Nephron (organoid): ENCODE measurements at regions not wholly inside any gene's neighbourhood (a gene's known extent, or its start where the extent isn't known, plus 50 kb on each side); places are given as distances from the start of the nearest gene placed in this dataset.
"Not testable (repeated sequence)": the region's sequence is repeated elsewhere in the genome, so short reads cannot be mapped to it uniquely, and the experiment has no call there.

Source experiments
- H3K27ac Mint-ChIP-seq, 3 experiments: 2 replicates each; pipeline ENCODE4 v1.8.0; 2020; ENCODE audit warnings: mixed read lengths in 3 of 3, mild to moderate bottlenecking in 2 of 3, moderate library complexity in 1 of 3
- H3K27me3 Mint-ChIP-seq: 2 replicates; pipeline ENCODE4 v1.8.0; 2021; ENCODE audit warnings: low read depth, mild to moderate bottlenecking, moderate library complexity, mixed read lengths
- H3K36me3 Mint-ChIP-seq: 2 replicates; pipeline ENCODE4 v1.8.0; 2020; ENCODE audit warnings: low read depth, mixed read lengths
- H3K4me1 Mint-ChIP-seq: 2 replicates; pipeline ENCODE4 v1.8.0; 2020; ENCODE audit warnings: mixed read lengths
- H3K4me3 Mint-ChIP-seq, 3 experiments: 2 replicates each; pipeline ENCODE4 v1.8.0; 2020; ENCODE audit warnings: mild to moderate bottlenecking in 3 of 3, mixed read lengths in 3 of 3, moderate library complexity in 2 of 3
- H3K9me3 Mint-ChIP-seq: 2 replicates; pipeline ENCODE4 v1.8.0; 2020; ENCODE audit warnings: mixed read lengths
- TF ChIP-seq, protein P1 (sequence below), 3 experiments: fragments of 200-600 bp; sonication (generic); IDR thresholded peaks; one replicate each; pipeline ENCODE4 v1.5.0; 2021; ENCODE audit warnings: antibody characterized with exemption in 3 of 3; ENCODE audit not compliant: unreplicated experiment in 3 of 3

DNA sequence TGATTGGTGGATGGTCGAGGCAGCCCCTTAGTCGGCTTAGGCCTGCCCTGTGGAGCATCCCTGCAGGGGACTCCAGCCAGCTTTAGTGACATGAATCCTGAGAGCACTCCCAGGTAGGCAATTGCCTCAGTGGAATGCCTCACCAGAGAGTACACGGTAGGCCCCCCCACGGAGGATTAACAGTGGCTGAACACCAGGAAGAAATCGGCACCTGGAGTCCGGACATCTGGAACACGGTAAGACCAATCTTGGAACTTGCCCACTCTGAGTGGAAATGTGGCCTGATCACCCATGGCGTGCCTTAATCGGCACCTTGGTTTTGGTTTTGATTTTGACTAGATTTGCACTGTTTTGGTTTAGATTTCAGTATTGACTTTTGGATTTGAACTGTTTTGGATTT is 326.2 kb upstream of the NCKAP5 start:
- Mint-ChIP-seq H3K27me3 (peaks cover 14% of the 10 kb centered on the region), H3K4me1 (peaks cover 4% of the 10 kb centered on the region), H3K27ac (no peak overlapping the region), H3K9me3 (peaks cover 20% of the 10 kb centered on the region), H3K36me3 (no peaks in the 10 kb centered on the region), H3K4me3 (no peak overlapping the region)
- TF ChIP-seq, protein P1, sequence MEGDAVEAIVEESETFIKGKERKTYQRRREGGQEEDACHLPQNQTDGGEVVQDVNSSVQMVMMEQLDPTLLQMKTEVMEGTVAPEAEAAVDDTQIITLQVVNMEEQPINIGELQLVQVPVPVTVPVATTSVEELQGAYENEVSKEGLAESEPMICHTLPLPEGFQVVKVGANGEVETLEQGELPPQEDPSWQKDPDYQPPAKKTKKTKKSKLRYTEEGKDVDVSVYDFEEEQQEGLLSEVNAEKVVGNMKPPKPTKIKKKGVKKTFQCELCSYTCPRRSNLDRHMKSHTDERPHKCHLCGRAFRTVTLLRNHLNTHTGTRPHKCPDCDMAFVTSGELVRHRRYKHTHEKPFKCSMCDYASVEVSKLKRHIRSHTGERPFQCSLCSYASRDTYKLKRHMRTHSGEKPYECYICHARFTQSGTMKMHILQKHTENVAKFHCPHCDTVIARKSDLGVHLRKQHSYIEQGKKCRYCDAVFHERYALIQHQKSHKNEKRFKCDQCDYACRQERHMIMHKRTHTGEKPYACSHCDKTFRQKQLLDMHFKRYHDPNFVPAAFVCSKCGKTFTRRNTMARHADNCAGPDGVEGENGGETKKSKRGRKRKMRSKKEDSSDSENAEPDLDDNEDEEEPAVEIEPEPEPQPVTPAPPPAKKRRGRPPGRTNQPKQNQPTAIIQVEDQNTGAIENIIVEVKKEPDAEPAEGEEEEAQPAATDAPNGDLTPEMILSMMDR (IDR thresholded peaks at IDR 0.05; ENCODE audit: unreplicated experiment in 3 of 3): no peak

GRCh38 chr2:133897838-133898237 is 329.6 kb upstream of the NCKAP5 start:
- H3K4me1 Mint-ChIP-seq, H3K27ac Mint-ChIP-seq, H3K36me3 Mint-ChIP-seq, H3K4me3 Mint-ChIP-seq, H3K27me3 Mint-ChIP-seq: not testable (repeated sequence)
- peaks cover 17% of the 10 kb centered on the region for H3K9me3 Mint-ChIP-seq

GRCh38 chr2:133900909-133901308 is 332.6 kb upstream of the NCKAP5 start:
- Mint-ChIP-seq H3K9me3 (peaks cover 9% of the 10 kb centered on the region), H3K27me3 (no peaks in the 10 kb centered on the region), H3K27ac (no peak overlapping the region), H3K4me3 (no peak overlapping the region), H3K4me1 (no peaks in the 10 kb centered on the region), H3K36me3 (no peaks in the 10 kb centered on the region)
- TF ChIP-seq, protein P1 (IDR thresholded peaks at IDR 0.05; ENCODE audit: unreplicated experiment in 3 of 3): no peak

DNA sequence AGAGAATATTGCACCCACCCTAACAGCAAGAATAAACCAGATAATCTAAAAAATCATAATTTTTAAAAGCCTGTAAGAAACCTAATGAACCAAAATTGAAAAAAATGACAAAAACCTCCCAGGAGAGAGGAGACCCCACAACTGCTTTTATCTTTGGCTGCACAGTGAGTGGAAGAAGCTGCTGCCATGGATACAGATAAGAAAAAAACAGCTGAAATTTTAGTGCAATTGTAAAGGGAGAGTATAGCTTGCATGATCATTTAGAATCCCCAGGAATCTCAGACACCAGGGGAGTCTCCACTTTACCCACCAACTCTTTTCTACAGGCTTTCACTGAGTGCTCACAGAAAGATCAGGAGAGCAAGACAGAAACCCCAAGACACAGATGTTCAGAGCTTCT is 338.1 kb upstream of the NCKAP5 start:
- H3K27me3 Mint-ChIP-seq: no peaks in the 10 kb centered on the region
- no peak overlapping the region for H3K27ac Mint-ChIP-seq
- H3K4me1 Mint-ChIP-seq: no peaks in the 10 kb centered on the region
- TF ChIP-seq, protein P1 (IDR thresholded peaks at IDR 0.05; ENCODE audit: unreplicated experiment in 3 of 3): no peak
- H3K9me3 Mint-ChIP-seq: peaks cover 21% of the 10 kb centered on the region
- H3K36me3 Mint-ChIP-seq: no peaks in the 10 kb centered on the region
- no peak overlapping the region for H3K4me3 Mint-ChIP-seq

DNA sequence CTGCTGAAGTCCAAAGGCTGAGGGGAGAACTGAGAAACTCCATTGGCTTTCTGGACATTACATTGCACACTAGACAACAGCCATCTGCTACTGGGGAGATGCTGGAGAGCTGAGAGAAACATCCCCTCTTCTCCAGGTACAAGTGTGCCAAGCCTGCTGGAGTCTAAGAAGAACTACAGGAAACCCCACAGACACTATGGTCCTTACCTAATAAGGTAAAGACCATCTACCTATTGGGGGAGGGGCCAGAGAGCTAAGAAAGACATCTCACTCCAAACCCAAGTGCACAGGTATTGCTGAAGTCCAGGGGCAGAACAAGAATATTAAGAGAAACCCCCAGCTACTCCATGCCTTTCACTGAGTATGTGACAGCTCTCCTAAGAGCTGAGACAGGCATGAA is 338.7 kb upstream of the NCKAP5 start:
- no peaks in the 10 kb centered on the region for H3K4me1 Mint-ChIP-seq
- TF ChIP-seq, protein P1 (IDR thresholded peaks at IDR 0.05; ENCODE audit: unreplicated experiment in 3 of 3): no peak
- peaks cover 21% of the 10 kb centered on the region for H3K9me3 Mint-ChIP-seq
- no peak overlapping the region for H3K4me3 Mint-ChIP-seq
- H3K27ac Mint-ChIP-seq: no peak overlapping the region
- H3K27me3 Mint-ChIP-seq: no peaks in the 10 kb centered on the region
- H3K36me3 Mint-ChIP-seq: no peaks in the 10 kb centered on the region

DNA sequence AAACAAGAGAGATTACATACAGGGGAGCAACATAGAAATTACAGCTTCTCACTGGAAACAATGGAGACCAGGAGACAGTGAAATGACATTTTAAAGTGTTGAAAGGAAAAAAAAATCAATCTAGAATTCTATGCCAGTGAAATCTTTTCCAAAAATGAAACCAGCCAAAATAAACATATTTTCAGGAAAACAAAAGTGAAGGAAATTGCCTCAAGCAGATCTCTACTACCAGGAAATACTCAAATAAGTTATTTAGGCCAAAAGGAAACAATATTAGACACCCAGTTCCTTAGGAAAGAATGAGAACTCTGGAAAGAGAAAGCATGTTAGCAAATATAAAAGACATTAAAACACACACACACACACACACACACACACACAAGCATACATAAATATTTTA is 339.9 kb upstream of the NCKAP5 start:
- H3K4me3 Mint-ChIP-seq: no peak overlapping the region
- no peaks in the 10 kb centered on the region for H3K4me1 Mint-ChIP-seq
- no peaks in the 10 kb centered on the region for H3K36me3 Mint-ChIP-seq
- TF ChIP-seq, protein P1 (IDR thresholded peaks at IDR 0.05; ENCODE audit: unreplicated experiment in 3 of 3): no peak
- no peak overlapping the region for H3K27ac Mint-ChIP-seq
- H3K9me3 Mint-ChIP-seq: peaks cover 21% of the 10 kb centered on the region
- H3K27me3 Mint-ChIP-seq: no peaks in the 10 kb centered on the region
